NB4 (cell line): ENCODE measurements at regions not wholly inside any gene's neighbourhood (a gene's known extent, or its start where the extent isn't known, plus 50 kb on each side); places are given as distances from the start of the nearest gene placed in this dataset.

Source experiments
- CTCF ChIP-seq: IDR thresholded peaks from one replicate; pipeline ENCODE4 v1.5.1; 2012; ENCODE audit warnings: low read depth, low read length
- MYC ChIP-seq: IDR thresholded peaks from 2 replicates; pipeline ENCODE4 v1.6.1; 2011; ENCODE audit warnings: low read depth, low read length

GRCh38 chr2:2493496-2493895 is 162.4 kb upstream of the MYT1L start:
- no peak for TF ChIP-seq MYC
- no peak for TF ChIP-seq CTCF
